ENCODE measurements at regions not wholly inside any gene's neighbourhood (a gene's known extent, or its start where the extent isn't known, plus 50 kb on each side); places are given as distances from the start of the nearest gene placed in this dataset.

DNA sequence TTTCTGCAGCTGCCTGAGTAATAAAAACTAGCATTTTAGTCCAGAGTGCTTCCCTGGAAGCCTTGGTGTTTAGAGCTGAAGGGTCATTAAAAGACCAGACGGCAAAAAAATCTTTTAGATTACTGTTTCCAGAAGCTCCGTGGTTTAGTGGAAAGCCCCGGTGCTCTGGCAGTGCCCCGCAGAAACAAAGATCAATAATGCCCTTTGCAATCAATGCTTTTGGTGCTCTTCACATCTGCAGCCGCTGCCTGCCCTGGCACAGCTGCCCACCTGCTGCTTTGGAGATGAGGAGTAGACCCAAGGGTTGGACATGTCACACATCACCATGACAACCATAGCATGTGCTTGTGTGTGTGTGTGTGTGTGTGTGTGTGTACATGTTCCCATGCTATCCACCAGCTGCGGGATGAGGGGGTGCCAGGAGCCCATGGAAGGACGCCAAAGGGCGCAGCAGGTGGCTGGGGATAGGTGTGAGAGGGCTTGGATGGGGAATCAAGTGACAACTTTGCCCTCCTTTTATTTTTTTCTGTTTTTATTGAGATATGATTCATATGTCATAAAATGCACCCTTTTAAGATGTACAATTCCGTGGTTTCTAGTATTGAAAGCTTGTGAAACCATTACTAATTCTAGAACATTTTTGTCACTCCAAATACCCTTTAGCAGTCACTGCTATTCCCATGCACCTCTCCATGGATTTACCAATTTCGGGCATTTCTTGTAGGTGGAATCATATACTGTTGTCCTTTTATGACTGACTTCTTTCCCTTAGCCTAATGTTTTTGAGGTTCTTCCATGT is 75.7 kb upstream of the KLHL25 start:
- TF ChIP-seq, protein P1, sequence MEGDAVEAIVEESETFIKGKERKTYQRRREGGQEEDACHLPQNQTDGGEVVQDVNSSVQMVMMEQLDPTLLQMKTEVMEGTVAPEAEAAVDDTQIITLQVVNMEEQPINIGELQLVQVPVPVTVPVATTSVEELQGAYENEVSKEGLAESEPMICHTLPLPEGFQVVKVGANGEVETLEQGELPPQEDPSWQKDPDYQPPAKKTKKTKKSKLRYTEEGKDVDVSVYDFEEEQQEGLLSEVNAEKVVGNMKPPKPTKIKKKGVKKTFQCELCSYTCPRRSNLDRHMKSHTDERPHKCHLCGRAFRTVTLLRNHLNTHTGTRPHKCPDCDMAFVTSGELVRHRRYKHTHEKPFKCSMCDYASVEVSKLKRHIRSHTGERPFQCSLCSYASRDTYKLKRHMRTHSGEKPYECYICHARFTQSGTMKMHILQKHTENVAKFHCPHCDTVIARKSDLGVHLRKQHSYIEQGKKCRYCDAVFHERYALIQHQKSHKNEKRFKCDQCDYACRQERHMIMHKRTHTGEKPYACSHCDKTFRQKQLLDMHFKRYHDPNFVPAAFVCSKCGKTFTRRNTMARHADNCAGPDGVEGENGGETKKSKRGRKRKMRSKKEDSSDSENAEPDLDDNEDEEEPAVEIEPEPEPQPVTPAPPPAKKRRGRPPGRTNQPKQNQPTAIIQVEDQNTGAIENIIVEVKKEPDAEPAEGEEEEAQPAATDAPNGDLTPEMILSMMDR (IDR thresholded peaks at IDR 0.05) = no peak
- DNase-seq = no peak
- Mint-ChIP-seq H3K36me3 (ENCODE audit: low read depth) (no peaks in the 10 kb centered on the region), H3K9me3 (no peaks in the 10 kb centered on the region), H3K27me3 (ENCODE audit: low read depth, poor library complexity) (no peaks in the 10 kb centered on the region), H3K4me3 (no peak overlapping the region), H3K4me1 (peaks cover 3% of the 10 kb centered on the region), H3K27ac (no peak overlapping the region)

DNA sequence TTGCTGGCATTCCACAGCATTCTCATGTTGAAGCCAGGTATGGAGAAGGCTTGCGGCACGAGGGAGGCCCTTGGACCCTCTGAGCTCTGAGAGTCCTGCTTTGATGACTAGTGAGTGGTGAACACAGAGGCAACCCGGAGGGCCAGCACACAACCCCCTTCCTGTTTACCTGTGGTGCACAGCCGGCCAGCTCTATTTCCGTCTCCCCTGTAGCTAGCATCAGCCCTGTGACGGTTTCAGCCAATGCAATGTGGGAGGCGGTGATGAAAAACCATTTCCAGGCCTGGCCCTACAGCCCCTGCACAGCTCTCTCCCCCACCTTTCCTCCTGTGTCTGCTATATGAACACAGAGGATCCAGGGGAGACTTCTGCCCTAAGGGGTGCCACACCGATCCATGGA is 76.8 kb upstream of the KLHL25 start:
- TF ChIP-seq, protein P1 (IDR thresholded peaks at IDR 0.05) = no peak
- Mint-ChIP-seq H3K4me3 (no peak overlapping the region), H3K36me3 (ENCODE audit: low read depth) (no peaks in the 10 kb centered on the region), H3K9me3 (no peaks in the 10 kb centered on the region), H3K27me3 (ENCODE audit: low read depth, poor library complexity) (no peaks in the 10 kb centered on the region), H3K4me1 (no peaks in the 10 kb centered on the region), H3K27ac (no peak overlapping the region)
- no peak for DNase-seq

DNA sequence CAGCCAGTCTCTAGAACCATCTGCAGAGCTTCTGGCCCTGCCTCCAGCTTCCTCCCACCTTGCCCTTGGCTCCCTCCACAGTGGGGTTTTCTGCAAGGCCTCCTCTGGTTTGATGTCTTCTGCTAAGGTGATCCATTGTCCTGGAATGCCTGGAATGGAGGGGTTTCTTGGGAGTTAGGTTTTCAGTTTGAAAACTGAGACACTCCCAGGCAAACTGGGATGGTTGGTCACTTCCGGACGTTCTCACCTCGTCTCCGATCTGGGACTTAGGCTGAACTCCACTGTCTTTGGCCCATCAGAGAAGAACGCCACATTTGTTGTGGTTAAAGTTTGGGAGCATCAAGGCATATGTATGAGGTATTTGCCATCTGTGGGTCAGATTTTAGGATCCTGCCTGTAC is 77.4 kb upstream of the KLHL25 start:
- H3K27ac Mint-ChIP-seq = no peak overlapping the region
- H3K9me3 Mint-ChIP-seq = no peaks in the 10 kb centered on the region
- TF ChIP-seq, protein P1 (IDR thresholded peaks at IDR 0.05) = no peak
- no peaks in the 10 kb centered on the region for H3K4me1 Mint-ChIP-seq
- no peak overlapping the region for H3K4me3 Mint-ChIP-seq
- H3K36me3 Mint-ChIP-seq (ENCODE audit: low read depth) = no peaks in the 10 kb centered on the region
- H3K27me3 Mint-ChIP-seq (ENCODE audit: low read depth, poor library complexity) = no peaks in the 10 kb centered on the region
- DNase-seq = no peak

DNA sequence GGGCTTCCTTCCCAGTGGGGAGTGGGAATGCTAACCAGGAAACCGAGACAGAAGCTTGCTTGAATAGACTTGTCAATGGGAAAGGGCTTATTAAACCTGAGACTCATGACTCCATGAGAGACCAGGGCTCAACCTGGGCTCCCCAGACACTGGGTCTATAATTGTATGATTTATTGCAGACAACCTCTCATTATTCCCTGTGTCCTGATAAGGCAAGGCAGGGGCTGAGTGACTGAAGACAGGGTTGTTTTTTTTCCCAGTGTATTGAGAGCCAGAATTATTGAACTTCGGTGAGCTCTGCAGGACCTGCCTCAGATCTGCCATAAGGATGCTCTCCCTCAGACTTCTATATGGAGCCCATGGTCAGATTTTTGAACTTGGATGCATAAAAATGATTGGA is 79.5 kb upstream of the KLHL25 start:
- H3K27ac Mint-ChIP-seq = no peak overlapping the region
- no peaks in the 10 kb centered on the region for H3K36me3 Mint-ChIP-seq (ENCODE audit: low read depth)
- TF ChIP-seq, protein P1 (IDR thresholded peaks at IDR 0.05) = no peak
- no peak overlapping the region for H3K4me3 Mint-ChIP-seq
- no peaks in the 10 kb centered on the region for H3K27me3 Mint-ChIP-seq (ENCODE audit: low read depth, poor library complexity)
- H3K4me1 Mint-ChIP-seq = peaks cover 4% of the 10 kb centered on the region
- H3K9me3 Mint-ChIP-seq = no peaks in the 10 kb centered on the region
- DNase-seq = no peak

DNA sequence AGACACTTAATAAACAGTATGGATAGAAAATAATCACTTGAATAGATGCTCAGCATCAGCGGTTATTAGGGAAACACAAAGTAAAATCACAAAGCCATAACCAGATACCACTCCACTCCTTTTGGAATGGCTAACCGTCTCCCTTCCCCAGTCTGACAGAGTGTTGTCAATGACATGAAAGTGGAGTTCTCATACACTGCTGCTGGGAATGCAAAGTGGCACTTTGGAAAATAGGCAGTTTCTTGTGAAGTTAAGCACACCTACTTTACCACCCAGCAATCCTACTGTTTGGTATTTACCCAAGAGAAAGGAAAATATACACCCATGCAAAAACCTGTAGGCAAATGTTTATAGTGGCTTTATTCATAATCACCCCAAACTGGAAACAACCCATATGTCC is 81.0 kb upstream of the KLHL25 start:
- no peaks in the 10 kb centered on the region for H3K9me3 Mint-ChIP-seq
- H3K36me3 Mint-ChIP-seq (ENCODE audit: low read depth) = no peaks in the 10 kb centered on the region
- TF ChIP-seq, protein P1 (IDR thresholded peaks at IDR 0.05) = no peak
- DNase-seq = no peak
- peaks cover 7% of the 10 kb centered on the region for H3K4me1 Mint-ChIP-seq
- H3K27me3 Mint-ChIP-seq (ENCODE audit: low read depth, poor library complexity) = no peaks in the 10 kb centered on the region
- no peak overlapping the region for H3K4me3 Mint-ChIP-seq
- H3K27ac Mint-ChIP-seq = no peak overlapping the region

DNA sequence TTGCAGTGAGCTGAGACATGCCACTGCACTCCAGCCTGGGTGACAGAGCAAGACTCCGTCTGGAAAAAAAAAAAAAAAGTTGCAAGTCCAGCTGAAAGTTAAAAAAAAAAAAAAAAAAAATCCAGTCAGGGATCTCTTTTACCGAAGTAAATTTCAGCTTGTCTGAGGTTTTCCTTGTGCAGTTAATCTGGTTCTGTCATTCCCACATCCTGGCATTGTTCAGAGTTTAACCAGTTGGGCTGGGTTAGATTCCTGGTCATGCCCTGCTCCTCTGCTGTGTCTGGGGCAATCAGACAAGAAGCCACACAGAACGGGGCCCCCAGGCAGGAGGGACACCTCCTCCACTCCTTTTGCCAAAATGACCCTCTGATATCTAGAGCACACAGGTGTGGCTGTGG is 84.1 kb upstream of the KLHL25 start:
- peaks cover 7% of the 10 kb centered on the region for H3K4me1 Mint-ChIP-seq
- H3K27ac Mint-ChIP-seq = no peak overlapping the region
- no peaks in the 10 kb centered on the region for H3K36me3 Mint-ChIP-seq (ENCODE audit: low read depth)
- no peak overlapping the region for H3K4me3 Mint-ChIP-seq
- no peak for DNase-seq
- TF ChIP-seq, protein P1 (IDR thresholded peaks at IDR 0.05) = no peak
- H3K9me3 Mint-ChIP-seq = peaks cover 20% of the 10 kb centered on the region
- no peaks in the 10 kb centered on the region for H3K27me3 Mint-ChIP-seq (ENCODE audit: low read depth, poor library complexity)
